ENCODE measurements at regions not wholly inside any gene's neighbourhood (a gene's known extent, or its start where the extent isn't known, plus 50 kb on each side); places are given as distances from the start of the nearest gene placed in this dataset.

GRCh38 chr20:60214901-60215815 lies 256.9 kb downstream of the CDH26 start:
- Mint-ChIP-seq H3K27ac (no peak overlapping the region), H3K9me3 (no peaks in the 10 kb centered on the region), H3K4me3 (no peak overlapping the region), H3K4me1 (ENCODE audit: low read depth) (peaks cover 3% of the 10 kb centered on the region), H3K36me3 (ENCODE audit: low read depth) (no peaks in the 10 kb centered on the region), H3K27me3 (peaks cover 2% of the 10 kb centered on the region)
- no peak for DNase-seq

GRCh38 chr20:60215816-60216730 lies 257.9 kb downstream of the CDH26 start:
- no peaks in the 10 kb centered on the region for H3K36me3 Mint-ChIP-seq (ENCODE audit: low read depth)
- no peaks in the 10 kb centered on the region for H3K9me3 Mint-ChIP-seq
- peaks cover 1% of the 10 kb centered on the region for H3K4me1 Mint-ChIP-seq (ENCODE audit: low read depth)
- H3K27me3 Mint-ChIP-seq, result peaks cover under 1% of the 10 kb centered on the region
- H3K4me3 Mint-ChIP-seq, result no peak overlapping the region
- no peak overlapping the region for H3K27ac Mint-ChIP-seq
- DNase-seq, result no peak

DNA sequence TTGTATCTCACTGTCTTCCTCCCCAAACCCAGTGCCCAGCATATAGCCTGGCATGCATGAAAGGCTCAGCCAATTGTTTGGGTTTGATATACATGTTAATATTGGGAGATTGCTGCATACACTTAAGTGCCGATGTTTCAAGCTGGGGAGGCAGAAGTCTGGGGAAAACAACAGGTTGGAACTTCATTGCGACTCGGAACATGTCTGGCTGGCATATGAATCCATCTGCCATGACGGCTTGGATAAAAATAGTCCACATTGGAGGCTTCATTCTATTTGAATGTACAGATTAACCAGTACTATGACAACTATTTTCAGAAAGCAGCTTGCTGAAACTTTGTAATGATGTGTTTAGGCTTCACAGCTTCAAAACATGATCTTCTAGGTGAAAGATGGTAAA lies 261.0 kb downstream of the CDH26 start:
- H3K4me3 Mint-ChIP-seq, result no peak overlapping the region
- no peaks in the 10 kb centered on the region for H3K36me3 Mint-ChIP-seq (ENCODE audit: low read depth)
- H3K4me1 Mint-ChIP-seq (ENCODE audit: low read depth), result no peaks in the 10 kb centered on the region
- H3K27me3 Mint-ChIP-seq, result no peaks in the 10 kb centered on the region
- no peak for DNase-seq
- H3K9me3 Mint-ChIP-seq, result no peaks in the 10 kb centered on the region
- H3K27ac Mint-ChIP-seq, result no peak overlapping the region

DNA sequence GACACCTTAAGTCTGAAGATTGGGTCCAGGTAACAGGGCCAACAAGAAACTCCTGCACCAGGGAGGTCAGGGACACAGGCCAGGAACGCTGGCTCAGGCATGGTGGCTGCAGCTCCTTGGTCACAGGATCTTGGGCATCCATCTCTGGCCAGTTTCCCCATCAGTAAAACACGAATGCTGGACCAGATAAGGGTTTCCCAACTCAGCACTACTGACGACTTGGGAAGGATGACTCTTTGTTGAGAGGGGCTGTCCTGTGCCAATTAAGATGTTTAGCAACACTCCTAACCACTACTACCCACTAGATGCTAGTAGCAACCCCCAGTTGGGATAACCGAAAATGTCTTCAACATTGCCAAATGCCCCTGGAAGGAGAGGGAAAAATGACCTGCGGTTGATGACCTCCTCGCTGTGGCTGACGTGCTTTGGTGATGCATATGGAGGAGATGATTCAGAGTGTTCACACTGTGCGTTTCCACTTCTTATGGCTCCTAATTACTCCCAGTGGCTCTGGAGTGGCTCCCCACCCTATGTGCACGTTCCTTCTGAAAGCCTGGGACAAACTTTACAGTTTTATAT lies 261.9 kb downstream of the CDH26 start:
- no peaks in the 10 kb centered on the region for H3K9me3 Mint-ChIP-seq
- DNase-seq, result no peak
- H3K27me3 Mint-ChIP-seq, result no peaks in the 10 kb centered on the region
- H3K36me3 Mint-ChIP-seq (ENCODE audit: low read depth), result no peaks in the 10 kb centered on the region
- no peaks in the 10 kb centered on the region for H3K4me1 Mint-ChIP-seq (ENCODE audit: low read depth)
- no peak overlapping the region for H3K27ac Mint-ChIP-seq
- H3K4me3 Mint-ChIP-seq, result no peak overlapping the region

DNA sequence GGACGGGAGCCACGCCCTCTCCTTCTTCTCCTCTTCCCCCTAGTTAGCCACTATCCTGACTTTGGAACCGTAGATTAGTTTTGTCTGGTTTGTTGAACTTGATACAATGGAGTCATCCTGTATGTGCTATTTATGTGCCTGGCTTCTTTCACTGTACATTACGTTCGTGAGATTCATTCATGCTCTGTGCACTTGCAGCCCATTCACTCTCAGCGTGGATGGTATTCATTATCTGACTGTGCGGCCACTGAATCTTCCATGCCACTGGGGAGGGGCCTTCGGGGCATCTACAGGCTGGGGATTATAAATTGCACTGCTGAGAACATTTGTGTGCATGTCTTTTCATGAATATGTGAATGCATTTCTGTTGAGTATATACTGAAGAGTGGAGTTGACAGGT lies 262.5 kb downstream of the CDH26 start:
- no peak overlapping the region for H3K27ac Mint-ChIP-seq
- no peaks in the 10 kb centered on the region for H3K27me3 Mint-ChIP-seq
- H3K4me3 Mint-ChIP-seq, result no peak overlapping the region
- H3K9me3 Mint-ChIP-seq, result no peaks in the 10 kb centered on the region
- H3K4me1 Mint-ChIP-seq (ENCODE audit: low read depth), result no peaks in the 10 kb centered on the region
- H3K36me3 Mint-ChIP-seq (ENCODE audit: low read depth), result no peaks in the 10 kb centered on the region
- no peak for DNase-seq

DNA sequence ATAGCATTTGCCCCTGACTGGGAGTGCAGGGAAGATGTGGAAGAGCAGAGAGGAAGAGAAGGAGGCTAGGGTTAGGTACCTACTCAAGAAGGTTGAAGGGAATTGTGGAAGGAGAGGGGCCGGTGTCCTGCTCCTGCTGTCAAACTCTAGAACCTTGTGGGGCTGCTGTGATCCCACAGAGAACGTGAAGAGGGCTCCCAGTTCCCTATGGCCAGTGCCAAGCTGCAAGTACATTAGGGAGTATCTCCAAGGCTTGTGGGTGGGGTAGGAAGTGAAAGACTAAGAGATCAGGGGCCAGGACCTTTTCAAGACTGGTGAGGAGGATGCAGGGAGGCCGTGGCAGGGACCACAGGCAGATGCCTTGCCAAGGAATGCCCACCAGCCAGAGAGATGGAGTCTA lies 263.4 kb downstream of the CDH26 start:
- no peaks in the 10 kb centered on the region for H3K27me3 Mint-ChIP-seq
- DNase-seq, result no peak
- no peak overlapping the region for H3K4me3 Mint-ChIP-seq
- no peak overlapping the region for H3K27ac Mint-ChIP-seq
- no peaks in the 10 kb centered on the region for H3K9me3 Mint-ChIP-seq
- H3K36me3 Mint-ChIP-seq (ENCODE audit: low read depth), result no peaks in the 10 kb centered on the region
- no peaks in the 10 kb centered on the region for H3K4me1 Mint-ChIP-seq (ENCODE audit: low read depth)

- no peaks in the 10 kb centered on the region for H3K9me3 Mint-ChIP-seq
Observed at GRCh38 chr20:60222497-60222896, 264.3 kb downstream of the CDH26 start.

GRCh38 chr20:60223174-60223573 lies 265.0 kb downstream of the CDH26 start:
- Mint-ChIP-seq H3K36me3 (ENCODE audit: low read depth) (no peaks in the 10 kb centered on the region), H3K4me3 (no peak overlapping the region), H3K27me3 (no peaks in the 10 kb centered on the region), H3K9me3 (no peaks in the 10 kb centered on the region), H3K4me1 (ENCODE audit: low read depth) (no peaks in the 10 kb centered on the region), H3K27ac (no peak overlapping the region)
- no peak for DNase-seq

More at GRCh38 chr20:60222497-60222896, 264.3 kb downstream of the CDH26 start:
- H3K27me3 Mint-ChIP-seq, result no peaks in the 10 kb centered on the region
- no peak overlapping the region for H3K4me3 Mint-ChIP-seq
- no peaks in the 10 kb centered on the region for H3K36me3 Mint-ChIP-seq (ENCODE audit: low read depth)
- DNase-seq, result no peak
- H3K4me1 Mint-ChIP-seq (ENCODE audit: low read depth), result no peaks in the 10 kb centered on the region
- H3K27ac Mint-ChIP-seq, result no peak overlapping the region

- no peaks in the 10 kb centered on the region for H3K9me3 Mint-ChIP-seq
- no peaks in the 10 kb centered on the region for H3K36me3 Mint-ChIP-seq (ENCODE audit: low read depth)
- H3K4me3 Mint-ChIP-seq, result no peak overlapping the region
- no peaks in the 10 kb centered on the region for H3K4me1 Mint-ChIP-seq (ENCODE audit: low read depth)
- no peak for DNase-seq
- H3K27me3 Mint-ChIP-seq, result no peaks in the 10 kb centered on the region
- H3K27ac Mint-ChIP-seq, result no peak overlapping the region
Observed at GRCh38 chr20:60224914-60225313, 266.7 kb downstream of the CDH26 start.

DNA sequence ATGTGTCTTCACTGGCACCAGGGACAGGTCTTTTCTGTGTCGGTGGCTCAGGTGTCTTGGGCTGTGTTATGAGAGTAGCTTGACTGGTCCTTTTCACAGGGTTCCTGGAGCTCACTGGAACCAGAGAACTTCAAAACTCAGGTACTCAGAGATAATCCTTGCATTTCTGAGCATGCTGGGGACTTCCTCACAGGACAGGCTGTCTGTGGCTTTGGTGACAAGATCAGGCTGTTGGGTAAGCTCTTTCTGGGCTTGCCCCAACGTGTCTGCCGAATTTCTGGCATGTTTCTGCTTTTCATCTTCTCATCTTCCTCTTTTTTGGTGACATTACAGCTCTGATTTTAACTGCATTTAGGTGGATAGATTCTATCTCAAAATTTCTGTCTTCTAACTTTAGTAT lies 270.0 kb downstream of the CDH26 start:
- Mint-ChIP-seq H3K9me3 (no peaks in the 10 kb centered on the region), H3K4me3 (no peak overlapping the region), H3K36me3 (ENCODE audit: low read depth) (no peaks in the 10 kb centered on the region), H3K27me3 (no peaks in the 10 kb centered on the region), H3K4me1 (ENCODE audit: low read depth) (no peaks in the 10 kb centered on the region), H3K27ac (no peak overlapping the region)
- DNase-seq, result no peak

DNA sequence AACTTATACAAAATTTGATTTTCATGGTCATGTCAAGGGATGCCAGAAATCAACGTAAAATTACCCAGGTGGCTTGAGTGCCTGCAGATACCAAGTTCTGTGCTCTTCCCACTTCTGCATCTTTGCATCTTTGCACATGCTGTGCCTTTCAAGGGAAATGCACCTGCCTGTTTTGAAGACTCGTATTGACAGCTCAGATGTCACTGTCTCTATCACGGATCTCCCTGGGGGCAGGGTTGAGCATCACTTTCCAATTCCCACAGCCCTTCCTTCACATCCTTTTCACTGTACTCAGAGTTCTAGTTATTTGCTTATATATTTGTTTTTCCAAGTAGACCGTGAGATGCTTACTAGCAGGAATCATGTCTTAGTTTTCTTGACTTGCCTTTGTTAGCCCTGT lies 274.2 kb downstream of the CDH26 start:
- Mint-ChIP-seq H3K4me1 (ENCODE audit: low read depth) (no peaks in the 10 kb centered on the region), H3K27ac (no peak overlapping the region), H3K36me3 (ENCODE audit: low read depth) (no peaks in the 10 kb centered on the region), H3K9me3 (no peaks in the 10 kb centered on the region), H3K27me3 (peaks cover 3% of the 10 kb centered on the region), H3K4me3 (no peak overlapping the region)
- no peak for DNase-seq

- no peaks in the 10 kb centered on the region for H3K4me1 Mint-ChIP-seq (ENCODE audit: low read depth)
- H3K9me3 Mint-ChIP-seq, result no peaks in the 10 kb centered on the region
- H3K27ac Mint-ChIP-seq, result no peak overlapping the region
- no peak overlapping the region for H3K4me3 Mint-ChIP-seq
- no peak for DNase-seq
- H3K27me3 Mint-ChIP-seq, result peaks cover 4% of the 10 kb centered on the region
- no peaks in the 10 kb centered on the region for H3K36me3 Mint-ChIP-seq (ENCODE audit: low read depth)
Observed at GRCh38 chr20:60233018-60233630, 274.9 kb downstream of the CDH26 start.

- no peak for DNase-seq
- Mint-ChIP-seq H3K27ac (no peak overlapping the region), H3K27me3 (peaks cover 16% of the 10 kb centered on the region), H3K4me3 (no peak overlapping the region), H3K4me1 (ENCODE audit: low read depth) (no peaks in the 10 kb centered on the region), H3K9me3 (no peaks in the 10 kb centered on the region), H3K36me3 (ENCODE audit: low read depth) (no peaks in the 10 kb centered on the region)
Observed at GRCh38 chr20:60236613-60237012, 278.4 kb downstream of the CDH26 start.

DNA sequence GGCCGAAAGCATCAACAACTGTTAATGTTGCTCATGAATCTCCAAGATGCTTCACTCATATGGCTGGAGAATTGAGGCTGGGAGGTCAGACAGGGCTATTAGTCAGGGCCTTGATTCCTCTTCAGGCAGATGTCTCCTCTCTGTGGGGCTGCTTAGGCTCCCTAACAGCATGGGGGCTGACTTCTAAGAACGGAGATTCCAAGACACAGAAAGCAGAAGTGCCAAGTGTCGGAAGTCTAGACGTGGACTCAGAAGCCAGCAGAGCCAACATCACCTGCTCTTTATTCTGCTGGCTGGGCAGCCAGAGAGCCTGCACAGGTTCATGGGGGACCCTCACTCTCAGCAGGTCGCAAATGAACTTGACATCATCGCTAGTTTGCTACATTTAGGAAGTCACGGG lies 279.8 kb downstream of the CDH26 start:
- no peak overlapping the region for H3K4me3 Mint-ChIP-seq

More for the DNA sequence above, 279.8 kb downstream of the CDH26 start:
- Mint-ChIP-seq H3K4me1 (ENCODE audit: low read depth) (no peaks in the 10 kb centered on the region), H3K36me3 (ENCODE audit: low read depth) (no peaks in the 10 kb centered on the region), H3K9me3 (no peaks in the 10 kb centered on the region), H3K27ac (no peak overlapping the region), H3K27me3 (peaks cover 16% of the 10 kb centered on the region)
- DNase-seq, result no peak
